Effector memory CD8-positive, alpha-beta T cell (primary cell): ENCODE measurements at regions not wholly inside any gene's neighbourhood (a gene's known extent, or its start where the extent isn't known, plus 50 kb on each side); places are given as distances from the start of the nearest gene placed in this dataset.
A peak's percentile ranks its signal among the peaks of the same experiment; 100 is the strongest.

Source experiments
- ATAC-seq: fragments of 150-1000 bp; cut with Tn5 transposase; replicated peaks from 2 replicates; pipeline ENCODE4 v1.10.0; 2021; ENCODE audit warnings: mild to moderate bottlenecking, moderate library complexity
- DNase-seq, 3 experiments: peaks; one replicate each; pipeline ENCODE4 v3.0.0; 2021
- H3K27ac Mint-ChIP-seq, 2 donors: one replicate each; pipeline ENCODE4 v1.8.0; 2022; ENCODE audit warnings: mild to moderate bottlenecking in 2 of 2, mixed read lengths in 2 of 2, moderate library complexity in 2 of 2
- H3K27me3 Mint-ChIP-seq, 2 donors: one replicate each; pipeline ENCODE4 v1.8.0; 2022; ENCODE audit warnings: mixed read lengths in 2 of 2
- H3K36me3 Mint-ChIP-seq: one replicate; pipeline ENCODE4 v1.8.0; 2022; ENCODE audit warnings: mild to moderate bottlenecking, moderate library complexity, mixed read lengths; ENCODE audit not compliant: insufficient read depth
- H3K4me1 Mint-ChIP-seq, 2 donors: one replicate each; pipeline ENCODE4 v1.8.0; 2022; ENCODE audit warnings: low read depth in 2 of 2, mixed read lengths in 2 of 2
- H3K4me3 Mint-ChIP-seq, 2 donors: one replicate each; pipeline ENCODE4 v1.8.0; 2022; ENCODE audit warnings: mild to moderate bottlenecking in 2 of 2, mixed read lengths in 2 of 2, moderate library complexity in 2 of 2
- H3K9me3 Mint-ChIP-seq, 2 donors: one replicate each; pipeline ENCODE4 v1.8.0; 2022; ENCODE audit warnings: mixed read lengths in 2 of 2

DNA sequence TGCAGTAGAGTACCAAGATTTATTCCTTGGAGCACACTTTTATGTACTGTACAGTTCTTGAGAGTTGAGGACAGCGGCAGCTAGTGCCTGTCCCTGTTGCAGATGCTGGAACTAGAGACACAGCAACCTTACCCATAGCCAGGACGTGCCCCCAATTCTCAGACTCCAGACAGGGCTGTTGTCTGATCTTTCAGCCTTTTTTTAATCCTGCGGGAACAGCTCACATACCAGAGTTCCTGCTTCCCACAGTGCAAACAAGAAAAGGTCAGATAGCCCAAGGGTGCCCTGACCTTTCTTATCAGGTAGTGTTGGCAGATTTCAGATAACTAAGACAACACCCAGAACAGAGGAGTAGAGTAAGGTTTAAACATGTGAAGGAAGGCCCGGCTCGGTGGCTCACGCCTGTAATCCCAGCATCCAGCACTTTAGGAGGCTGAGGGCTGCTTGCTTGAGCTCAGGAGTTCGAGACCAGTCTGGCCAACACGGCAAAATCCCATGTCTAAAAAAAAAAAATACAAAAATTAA lies 78.5 kb downstream of the DOP1B start:
- Mint-ChIP-seq H3K27ac (peak overlapping the region in 1 of 2 donors; percentile 70), H3K4me3 (no peak overlapping the region), H3K4me1 (peaks cover 11 to 14% of the 10 kb centered on the region in 2 donors), H3K9me3 (no peaks in the 10 kb centered on the region), H3K36me3 (peaks cover 34% of the 10 kb centered on the region), H3K27me3 (no peaks in the 10 kb centered on the region)
- ATAC-seq (no peak), DNase-seq (no peak)

DNA sequence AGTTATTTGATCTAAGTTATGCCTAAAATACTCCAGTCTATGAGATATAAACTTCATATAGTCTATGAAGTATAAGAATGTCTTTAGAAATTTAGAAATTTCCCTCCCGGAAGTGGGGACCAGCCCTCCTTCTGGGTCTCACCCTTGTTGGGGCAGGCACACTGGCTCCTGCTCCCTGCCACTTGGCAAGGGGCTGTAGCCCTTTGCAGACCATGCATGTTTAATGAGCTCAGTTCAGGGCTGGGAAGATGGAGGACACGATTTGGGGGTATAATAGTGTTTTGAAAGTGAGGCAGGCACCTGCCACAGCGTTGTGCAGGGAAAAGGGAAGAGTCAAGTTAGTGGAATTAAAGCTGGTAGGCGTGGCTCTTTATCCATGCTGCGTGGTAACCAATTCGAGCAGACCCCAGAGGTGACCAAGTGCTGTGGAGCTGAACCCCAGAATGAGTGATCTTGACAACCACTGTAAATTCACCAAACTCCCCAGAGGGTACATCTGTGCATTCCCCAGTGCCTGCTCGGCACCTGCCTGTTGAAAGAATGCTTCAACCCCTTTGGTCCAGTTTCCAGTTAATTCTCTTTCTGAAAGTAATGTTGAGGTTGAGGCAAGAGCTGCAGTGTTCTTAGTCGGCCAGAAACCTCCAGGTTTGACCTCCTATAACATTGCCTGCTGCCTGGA lies 79.6 kb downstream of the DOP1B start:
- peaks cover 27% of the 10 kb centered on the region for H3K36me3 Mint-ChIP-seq
- H3K9me3 Mint-ChIP-seq, result no peaks in the 10 kb centered on the region
- H3K27me3 Mint-ChIP-seq, result no peaks in the 10 kb centered on the region
- DNase-seq (no peak), ATAC-seq (no peak)
- H3K4me1 Mint-ChIP-seq, result peaks cover 11 to 14% of the 10 kb centered on the region in 2 donors
- no peak overlapping the region for H3K27ac Mint-ChIP-seq
- H3K4me3 Mint-ChIP-seq, result no peak overlapping the region

DNA sequence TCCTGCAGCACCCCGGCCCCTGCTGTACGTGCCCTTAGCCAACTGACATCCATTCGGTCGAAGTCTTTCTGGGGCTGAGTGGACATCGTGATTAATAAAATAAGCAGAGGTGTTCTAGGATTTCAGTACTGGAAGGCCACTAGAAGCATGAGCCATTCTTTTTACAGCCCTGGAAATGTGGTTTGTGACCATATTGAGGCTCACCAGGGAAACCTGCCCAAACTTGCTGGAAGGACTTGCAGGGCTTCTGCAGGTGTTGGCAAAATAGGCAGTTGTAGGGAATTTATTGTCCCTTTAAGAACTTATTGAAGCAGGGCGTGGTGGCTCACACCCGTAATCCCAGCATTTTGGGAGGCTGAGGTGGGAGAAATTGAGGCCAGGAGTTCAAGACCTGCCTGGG lies 80.8 kb downstream of the DOP1B start:
- Mint-ChIP-seq H3K27me3 (no peaks in the 10 kb centered on the region), H3K9me3 (no peaks in the 10 kb centered on the region), H3K4me1 (peaks cover 11 to 14% of the 10 kb centered on the region in 2 donors), H3K4me3 (no peak overlapping the region), H3K27ac (no peak overlapping the region), H3K36me3 (peaks cover 19% of the 10 kb centered on the region)
- no peak for ATAC-seq
- DNase-seq, result no peak

DNA sequence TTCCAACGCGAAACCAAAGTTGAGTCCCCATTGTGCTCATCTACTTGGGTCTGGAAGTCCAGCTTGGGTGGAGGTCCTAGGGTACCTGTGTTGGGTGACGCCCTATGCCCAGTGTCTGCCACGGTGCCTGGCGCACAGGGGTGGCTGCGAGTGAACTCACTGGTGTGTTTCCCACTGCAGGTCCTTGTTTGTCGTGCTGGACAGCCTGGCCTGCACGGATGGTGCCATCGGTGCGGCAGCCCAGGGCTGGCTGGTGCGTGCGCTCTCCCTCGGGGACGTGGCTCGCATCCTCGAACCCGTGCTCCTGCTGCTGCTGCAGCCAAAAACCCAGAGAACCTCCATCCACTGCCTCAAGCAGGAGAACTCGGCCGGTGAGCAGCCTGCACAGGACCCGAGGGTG lies 80.4 kb upstream of the MORC3 start:
- H3K4me1 Mint-ChIP-seq, result no peaks in the 10 kb centered on the region
- H3K36me3 Mint-ChIP-seq, result peaks cover 28% of the 10 kb centered on the region
- no peak overlapping the region for H3K4me3 Mint-ChIP-seq
- ATAC-seq (no peak), DNase-seq (no peak)
- H3K27me3 Mint-ChIP-seq, result no peaks in the 10 kb centered on the region
- no peak overlapping the region for H3K27ac Mint-ChIP-seq
- no peaks in the 10 kb centered on the region for H3K9me3 Mint-ChIP-seq

DNA sequence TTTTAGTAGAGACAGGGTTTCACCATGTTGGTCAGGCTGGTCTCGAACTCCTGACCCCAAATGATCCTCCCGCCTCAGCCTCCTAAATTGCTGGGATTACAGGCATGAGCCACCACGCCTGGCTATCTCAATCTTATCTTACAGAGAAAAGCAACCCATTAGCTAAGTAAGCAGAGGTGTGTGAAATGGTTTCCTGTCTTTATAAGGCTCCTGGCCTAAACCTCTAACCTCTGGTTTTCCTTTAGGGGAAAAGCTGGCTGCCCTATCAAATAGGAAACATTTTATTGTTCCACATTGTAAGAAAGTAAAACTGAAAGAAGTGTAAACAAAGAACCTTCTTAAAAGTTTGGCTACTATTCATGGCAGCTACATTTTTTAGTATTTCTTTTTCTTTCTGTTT lies 78.3 kb upstream of the MORC3 start:
- ATAC-seq, result no peak
- no peaks in the 10 kb centered on the region for H3K4me1 Mint-ChIP-seq
- H3K27ac Mint-ChIP-seq, result peak overlapping the region; percentile 58 to 79
- no peak for DNase-seq
- H3K36me3 Mint-ChIP-seq, result peaks cover 30% of the 10 kb centered on the region
- no peak overlapping the region for H3K4me3 Mint-ChIP-seq
- H3K27me3 Mint-ChIP-seq, result no peaks in the 10 kb centered on the region
- no peaks in the 10 kb centered on the region for H3K9me3 Mint-ChIP-seq

DNA sequence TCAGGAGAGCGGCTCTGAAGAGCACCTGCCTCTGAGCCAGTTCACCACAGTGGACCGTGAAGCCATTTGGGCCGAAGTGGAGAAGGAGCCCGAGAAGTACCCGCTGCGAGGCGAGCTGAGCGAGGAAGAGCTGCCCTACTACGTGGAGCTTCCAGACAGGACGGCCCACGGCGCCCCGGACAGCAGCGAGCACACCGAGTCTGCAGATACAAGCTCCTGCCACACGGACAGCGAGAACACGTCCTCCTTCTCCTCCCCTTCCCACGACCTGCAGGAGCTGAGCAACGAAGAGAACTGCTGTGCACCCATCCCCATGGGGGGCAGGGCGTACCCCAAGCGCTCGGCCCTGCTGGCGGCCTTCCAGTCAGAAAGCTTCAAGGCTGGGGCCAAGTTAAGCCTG lies 74.9 kb upstream of the MORC3 start:
- ATAC-seq (no peak), DNase-seq (no peak)
- Mint-ChIP-seq H3K9me3 (no peaks in the 10 kb centered on the region), H3K36me3 (peaks cover 46% of the 10 kb centered on the region), H3K27me3 (no peaks in the 10 kb centered on the region), H3K4me1 (no peaks in the 10 kb centered on the region), H3K27ac (no peak overlapping the region), H3K4me3 (no peak overlapping the region)

DNA sequence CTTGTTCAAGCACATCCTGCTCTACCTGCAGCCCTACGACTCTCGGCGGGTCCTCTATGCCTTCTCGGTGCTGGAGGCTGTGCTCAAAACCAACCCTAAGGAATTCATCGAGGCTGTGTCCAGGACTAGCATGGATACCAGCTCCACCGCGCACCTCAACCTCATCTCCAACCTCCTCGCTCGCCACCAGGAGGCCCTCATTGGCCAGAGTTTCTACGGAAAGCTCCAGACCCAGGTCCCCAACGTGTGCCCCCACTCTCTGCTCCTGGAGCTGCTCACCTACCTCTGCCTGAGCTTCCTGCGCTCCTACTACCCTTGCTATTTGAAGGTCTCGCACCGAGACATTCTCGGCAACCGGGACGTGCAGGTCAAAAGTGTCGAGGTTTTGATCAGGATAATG lies 74.3 kb upstream of the MORC3 start:
- ATAC-seq (no peak), DNase-seq (no peak)
- Mint-ChIP-seq H3K36me3 (peaks cover 49% of the 10 kb centered on the region), H3K4me1 (no peaks in the 10 kb centered on the region), H3K9me3 (no peaks in the 10 kb centered on the region), H3K4me3 (no peak overlapping the region), H3K27ac (no peak overlapping the region), H3K27me3 (no peaks in the 10 kb centered on the region)

DNA sequence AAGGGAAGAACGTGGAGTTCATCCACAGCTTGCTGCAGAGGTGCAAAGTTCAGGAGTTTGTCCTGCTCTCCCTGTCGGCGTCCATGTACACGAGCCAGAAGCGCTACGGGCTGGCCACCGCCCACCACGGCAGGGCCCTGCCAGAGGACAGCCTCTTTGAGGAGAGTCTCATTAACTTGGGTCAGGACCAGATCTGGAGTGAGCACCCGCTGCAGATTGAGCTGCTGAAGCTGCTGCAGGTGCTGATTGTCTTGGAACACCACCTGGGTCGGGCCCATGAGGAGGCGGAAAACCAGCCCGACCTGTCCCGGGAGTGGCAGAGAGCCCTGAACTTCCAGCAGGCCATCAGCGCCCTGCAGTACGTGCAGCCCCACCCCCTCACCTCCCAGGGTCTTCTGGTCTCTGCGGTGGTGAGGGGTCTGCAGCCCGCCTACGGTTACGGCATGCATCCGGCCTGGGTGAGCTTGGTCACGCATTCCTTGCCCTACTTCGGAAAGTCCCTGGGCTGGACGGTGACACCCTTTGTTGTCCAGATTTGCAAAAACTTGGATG lies 73.8 kb upstream of the MORC3 start:
- ATAC-seq, result no peak
- DNase-seq, result no peak
- H3K27me3 Mint-ChIP-seq, result no peaks in the 10 kb centered on the region
- H3K27ac Mint-ChIP-seq, result no peak overlapping the region
- no peaks in the 10 kb centered on the region for H3K4me1 Mint-ChIP-seq
- H3K36me3 Mint-ChIP-seq, result peaks cover 54% of the 10 kb centered on the region
- no peak overlapping the region for H3K4me3 Mint-ChIP-seq
- no peaks in the 10 kb centered on the region for H3K9me3 Mint-ChIP-seq

DNA sequence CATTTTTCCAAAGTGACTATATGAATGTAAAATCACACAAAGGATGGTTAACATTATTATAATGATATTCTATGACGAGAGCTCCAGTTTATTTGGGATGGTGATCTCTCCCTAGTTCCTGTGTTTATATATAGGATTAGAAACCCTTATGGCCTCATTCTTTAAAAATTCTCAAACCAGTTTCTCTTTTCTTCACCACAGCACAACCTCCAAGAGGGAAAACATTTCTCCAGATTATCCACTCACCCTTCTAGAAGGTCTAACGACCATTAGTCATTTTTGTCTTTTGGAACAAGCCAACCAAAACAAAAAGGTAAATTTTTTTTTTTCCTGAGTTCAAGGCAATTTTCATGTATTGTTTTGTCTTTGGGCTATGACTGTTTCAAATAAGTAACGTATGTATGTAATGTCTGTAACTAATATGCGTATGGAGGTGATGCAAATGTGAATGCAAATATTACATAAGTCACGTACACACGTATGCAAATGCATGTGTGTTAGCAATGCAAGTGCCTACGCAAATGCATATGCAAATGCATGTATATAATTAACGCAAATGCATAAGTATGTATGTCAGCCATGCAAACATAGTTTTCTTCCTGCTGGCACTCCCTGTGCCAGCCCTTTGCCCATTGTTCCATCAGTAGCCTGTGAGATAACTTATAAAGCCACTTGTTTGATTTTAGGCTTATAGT lies 72.5 kb upstream of the MORC3 start:
- H3K4me1 Mint-ChIP-seq, result no peaks in the 10 kb centered on the region
- H3K36me3 Mint-ChIP-seq, result peaks cover 58% of the 10 kb centered on the region
- H3K4me3 Mint-ChIP-seq, result no peak overlapping the region
- ATAC-seq (no peak), DNase-seq (no peak)
- no peak overlapping the region for H3K27ac Mint-ChIP-seq
- H3K27me3 Mint-ChIP-seq, result no peaks in the 10 kb centered on the region
- no peaks in the 10 kb centered on the region for H3K9me3 Mint-ChIP-seq

DNA sequence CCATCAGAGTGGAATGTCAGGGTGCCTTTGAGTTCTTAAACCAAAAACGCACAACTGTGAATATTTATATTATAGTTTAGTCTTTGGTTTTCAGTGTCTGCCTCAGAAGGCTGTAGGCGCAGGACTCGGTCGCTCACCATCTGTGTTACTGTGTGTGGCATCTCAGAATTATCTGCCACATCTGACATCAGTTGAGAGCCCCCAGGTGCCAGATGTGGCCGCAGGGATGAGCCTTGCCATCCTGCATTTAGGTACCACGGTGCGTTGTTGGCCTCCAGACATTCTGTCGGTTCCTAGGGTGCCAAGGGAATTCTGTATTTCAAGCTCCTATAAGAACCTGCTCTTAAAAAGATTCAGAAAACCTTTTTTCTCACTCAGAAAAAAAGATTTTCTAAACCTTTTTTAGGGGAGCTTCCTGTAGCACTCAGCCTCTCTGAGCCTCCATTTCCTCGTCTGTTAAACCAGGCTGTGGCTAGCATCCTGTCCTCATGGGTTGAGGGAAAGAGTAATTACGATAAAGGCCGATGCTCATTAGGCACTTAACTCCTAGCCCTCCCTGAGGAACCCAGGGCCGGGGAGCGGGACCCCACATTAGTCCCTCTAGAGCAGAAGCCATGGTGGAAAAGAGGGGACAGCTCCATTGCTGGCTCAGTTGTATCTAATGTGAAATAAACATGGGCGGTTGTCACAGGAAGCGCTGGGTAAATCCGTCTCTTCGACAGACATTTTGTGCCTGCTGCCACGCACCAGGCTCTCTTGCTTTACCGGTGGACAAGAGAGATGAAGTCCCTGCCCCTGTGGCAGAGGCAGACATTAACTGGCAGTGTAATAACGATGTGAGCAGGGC lies 70.2 kb upstream of the MORC3 start:
- DNase-seq, result no peak

DNA sequence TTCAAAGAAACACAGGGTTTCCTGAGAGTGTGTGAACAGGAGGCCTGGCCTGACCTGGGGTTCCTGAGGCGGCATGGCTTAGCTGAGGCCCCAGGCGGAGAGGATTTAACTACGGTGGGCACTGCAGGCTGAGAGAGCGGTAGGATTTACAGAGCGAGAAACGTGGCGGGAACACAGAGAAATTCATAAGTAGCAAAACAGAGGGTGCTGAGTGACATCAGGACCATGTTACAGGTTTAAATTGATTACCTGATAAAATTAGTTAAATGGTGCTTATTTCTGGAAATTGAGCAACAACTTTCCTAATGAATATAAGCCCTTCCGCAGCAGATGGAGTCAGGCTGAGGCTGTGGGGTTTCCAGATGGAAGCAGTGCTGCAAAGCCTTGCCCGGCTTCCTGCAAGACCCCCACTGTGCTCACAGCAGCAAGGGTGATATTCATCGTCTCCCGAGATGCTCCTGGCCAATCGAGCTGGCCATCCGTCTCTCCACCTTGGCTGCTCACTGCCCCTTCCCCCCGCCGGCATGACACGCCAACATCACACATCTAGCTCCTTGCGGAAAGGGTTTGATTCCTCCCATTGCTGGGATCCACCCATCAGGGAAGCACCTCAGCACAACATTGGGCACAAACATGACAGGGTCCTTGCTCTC lies 69.4 kb upstream of the MORC3 start:
- Mint-ChIP-seq H3K36me3 (peaks cover 58% of the 10 kb centered on the region), H3K27me3 (no peaks in the 10 kb centered on the region), H3K4me3 (no peak overlapping the region), H3K27ac (peak overlapping the region in 1 of 2 donors; percentile 44), H3K4me1 (peaks cover 0 to 6% of the 10 kb centered on the region in 2 donors), H3K9me3 (no peaks in the 10 kb centered on the region)
- ATAC-seq (no peak), DNase-seq (no peak)

More for the DNA sequence above, 70.2 kb upstream of the MORC3 start:
- Mint-ChIP-seq H3K4me3 (no peak overlapping the region), H3K36me3 (peaks cover 55% of the 10 kb centered on the region), H3K9me3 (no peaks in the 10 kb centered on the region), H3K27ac (no peak overlapping the region), H3K4me1 (peaks cover 0 to 6% of the 10 kb centered on the region in 2 donors), H3K27me3 (no peaks in the 10 kb centered on the region)
- ATAC-seq, result no peak

DNA sequence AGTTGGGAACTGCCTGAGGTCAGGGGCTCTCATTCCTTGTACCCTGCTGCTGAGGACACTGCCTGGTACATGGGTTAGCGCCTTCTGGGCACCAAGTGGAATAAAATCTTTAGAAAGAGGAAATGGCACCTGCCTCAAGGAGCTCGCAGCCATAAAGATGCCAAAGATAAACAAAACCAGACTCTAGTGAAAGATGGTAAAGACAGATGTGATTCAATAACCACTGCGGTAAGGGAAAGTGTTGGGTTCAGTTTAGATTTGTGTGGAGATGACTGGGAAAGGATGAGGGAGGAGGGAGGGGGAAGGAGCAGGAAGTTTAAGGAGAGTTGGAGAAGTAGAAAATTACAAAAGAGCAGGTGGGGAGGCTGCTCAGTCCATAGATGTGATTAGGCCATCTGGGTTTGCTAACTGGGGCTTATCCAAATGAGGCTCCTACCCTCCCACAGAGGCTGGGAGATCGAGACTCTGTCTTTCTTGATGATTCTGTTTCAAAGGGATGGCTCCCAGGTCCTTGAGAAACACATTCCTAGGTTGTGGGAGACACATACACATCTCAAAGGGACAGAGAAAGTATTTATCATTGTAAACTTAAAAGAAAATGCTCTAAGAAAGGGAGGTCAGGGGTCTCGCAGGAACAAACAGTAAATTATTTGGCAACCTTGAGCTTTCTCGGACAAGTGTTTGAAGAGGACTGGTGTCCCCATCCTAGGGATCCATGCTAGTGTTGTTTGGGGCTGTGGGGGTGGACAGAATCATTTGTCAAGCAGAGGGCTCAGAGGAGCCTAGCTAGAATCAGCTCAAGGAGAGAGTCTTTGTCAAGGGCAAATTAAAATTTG lies 65.7 kb upstream of the MORC3 start:
- Mint-ChIP-seq H3K36me3 (peaks cover 44% of the 10 kb centered on the region), H3K9me3 (no peaks in the 10 kb centered on the region), H3K4me3 (no peak overlapping the region), H3K4me1 (peaks cover 1 to 6% of the 10 kb centered on the region in 2 donors), H3K27me3 (no peaks in the 10 kb centered on the region), H3K27ac (peak overlapping the region; percentile 7 to 20)
- no peak for ATAC-seq
- no peak for DNase-seq
